ENCODE measurements at regions not wholly inside any gene's neighbourhood (a gene's known extent, or its start where the extent isn't known, plus 50 kb on each side); places are given as distances from the start of the nearest gene placed in this dataset.
"Not testable (repeated sequence)": the region's sequence is repeated elsewhere in the genome, so short reads cannot be mapped to it uniquely, and the experiment has no call there.

DNA sequence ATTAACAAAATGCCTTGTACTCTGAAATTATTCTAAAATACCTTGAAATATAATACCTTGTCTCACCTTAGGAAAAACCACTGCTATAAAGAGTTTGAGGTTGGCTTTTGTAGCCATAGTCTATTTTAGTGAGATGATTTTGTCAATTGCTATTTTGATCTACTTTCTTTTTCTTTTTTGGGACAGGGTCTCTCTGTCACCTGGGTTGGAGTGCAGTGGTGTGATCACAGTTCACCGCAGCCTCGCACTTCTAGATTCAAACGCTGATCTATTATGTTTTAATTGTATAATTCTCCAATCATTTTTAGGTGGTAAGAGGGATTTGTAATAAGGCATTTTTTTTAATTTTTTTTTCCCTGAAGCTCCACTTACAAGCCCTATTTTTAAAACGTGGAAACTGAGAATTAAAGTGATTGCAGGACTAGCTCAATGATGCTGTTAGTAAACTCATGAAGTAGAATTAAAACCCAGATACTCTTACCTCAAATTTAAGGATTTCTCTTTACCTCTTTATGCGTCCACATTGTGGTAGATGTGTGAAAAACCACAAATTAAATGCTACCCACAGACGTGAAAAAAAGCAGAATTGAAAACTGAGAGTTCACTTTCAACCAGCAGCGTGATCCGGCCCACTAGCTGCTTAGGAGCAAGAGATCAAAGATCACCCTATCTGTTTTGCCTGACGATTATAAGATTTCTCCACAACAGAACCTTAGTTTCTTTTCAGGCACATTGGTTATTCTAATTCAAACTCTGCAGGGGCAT, 384.2 kb downstream of the CGGBP1 start:
- TF ChIP-seq, protein P1, sequence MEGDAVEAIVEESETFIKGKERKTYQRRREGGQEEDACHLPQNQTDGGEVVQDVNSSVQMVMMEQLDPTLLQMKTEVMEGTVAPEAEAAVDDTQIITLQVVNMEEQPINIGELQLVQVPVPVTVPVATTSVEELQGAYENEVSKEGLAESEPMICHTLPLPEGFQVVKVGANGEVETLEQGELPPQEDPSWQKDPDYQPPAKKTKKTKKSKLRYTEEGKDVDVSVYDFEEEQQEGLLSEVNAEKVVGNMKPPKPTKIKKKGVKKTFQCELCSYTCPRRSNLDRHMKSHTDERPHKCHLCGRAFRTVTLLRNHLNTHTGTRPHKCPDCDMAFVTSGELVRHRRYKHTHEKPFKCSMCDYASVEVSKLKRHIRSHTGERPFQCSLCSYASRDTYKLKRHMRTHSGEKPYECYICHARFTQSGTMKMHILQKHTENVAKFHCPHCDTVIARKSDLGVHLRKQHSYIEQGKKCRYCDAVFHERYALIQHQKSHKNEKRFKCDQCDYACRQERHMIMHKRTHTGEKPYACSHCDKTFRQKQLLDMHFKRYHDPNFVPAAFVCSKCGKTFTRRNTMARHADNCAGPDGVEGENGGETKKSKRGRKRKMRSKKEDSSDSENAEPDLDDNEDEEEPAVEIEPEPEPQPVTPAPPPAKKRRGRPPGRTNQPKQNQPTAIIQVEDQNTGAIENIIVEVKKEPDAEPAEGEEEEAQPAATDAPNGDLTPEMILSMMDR (IDR thresholded peaks at IDR 0.05; ENCODE audit: insufficient read depth, low read length, poor library complexity, severe bottlenecking) = no peak
- no peak for DNase-seq (ENCODE audit: low read depth)
- Histone ChIP-seq H3K4me3 (ENCODE audit: low read depth, low read length) (no peak overlapping the region), H3K27me3 (ENCODE audit: control insufficient read depth, insufficient read depth, low read length) (no peaks in the 10 kb centered on the region), H3K36me3 (ENCODE audit: control insufficient read depth, insufficient read depth, low read length) (no peaks in the 10 kb centered on the region)

DNA sequence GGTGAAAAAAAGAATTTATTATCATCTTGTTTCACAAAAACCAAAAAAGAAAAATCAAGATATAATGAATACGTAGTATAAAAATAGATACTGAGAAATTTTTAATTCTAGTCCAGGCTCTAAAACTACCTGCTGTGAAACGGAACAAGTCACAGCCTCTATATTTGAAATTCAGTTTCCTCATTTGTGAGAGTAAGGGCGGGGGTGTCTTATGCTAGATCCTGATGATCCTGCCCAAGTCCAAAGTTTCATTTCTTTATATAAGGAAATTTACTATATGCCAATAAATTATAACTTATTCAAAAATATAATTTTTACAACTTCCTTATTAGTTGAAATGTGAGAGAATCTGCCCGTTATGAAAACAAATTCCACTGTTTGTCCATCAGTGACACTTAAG, 385.7 kb downstream of the CGGBP1 start:
- Histone ChIP-seq H3K36me3 (ENCODE audit: control insufficient read depth, insufficient read depth, low read length) (no peaks in the 10 kb centered on the region), H3K4me3 (ENCODE audit: low read depth, low read length) (no peak overlapping the region), H3K27me3 (ENCODE audit: control insufficient read depth, insufficient read depth, low read length) (no peaks in the 10 kb centered on the region)
- TF ChIP-seq, protein P1 (IDR thresholded peaks at IDR 0.05; ENCODE audit: insufficient read depth, low read length, poor library complexity, severe bottlenecking) = no peak
- no peak for DNase-seq (ENCODE audit: low read depth)

DNA sequence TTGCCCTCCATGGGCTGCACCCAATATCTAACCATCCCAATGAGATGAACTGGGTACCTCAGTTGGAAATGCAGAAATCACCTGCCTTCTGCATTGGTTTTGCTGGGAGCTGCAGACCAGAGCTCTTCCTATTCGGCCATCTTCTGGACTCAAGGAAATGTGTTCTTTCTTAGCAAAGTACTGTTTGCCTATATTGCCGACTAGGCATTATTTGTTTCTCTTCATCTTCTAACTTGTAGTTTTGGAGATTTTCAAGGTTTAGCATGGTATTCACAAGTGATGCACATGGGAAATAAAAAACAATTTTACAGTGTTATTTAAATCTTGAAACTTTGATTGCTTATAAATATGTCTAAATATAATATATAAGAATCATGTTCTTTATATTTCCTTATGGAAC, 377.8 kb upstream of the POU1F1 start:
- TF ChIP-seq, protein P1 (IDR thresholded peaks at IDR 0.05; ENCODE audit: insufficient read depth, low read length, poor library complexity, severe bottlenecking) = no peak
- Histone ChIP-seq H3K4me3 (ENCODE audit: low read depth, low read length) (no peak overlapping the region), H3K27me3 (ENCODE audit: control insufficient read depth, insufficient read depth, low read length) (no peaks in the 10 kb centered on the region), H3K36me3 (ENCODE audit: control insufficient read depth, insufficient read depth, low read length) (no peaks in the 10 kb centered on the region)
- no peak for DNase-seq (ENCODE audit: low read depth)

DNA sequence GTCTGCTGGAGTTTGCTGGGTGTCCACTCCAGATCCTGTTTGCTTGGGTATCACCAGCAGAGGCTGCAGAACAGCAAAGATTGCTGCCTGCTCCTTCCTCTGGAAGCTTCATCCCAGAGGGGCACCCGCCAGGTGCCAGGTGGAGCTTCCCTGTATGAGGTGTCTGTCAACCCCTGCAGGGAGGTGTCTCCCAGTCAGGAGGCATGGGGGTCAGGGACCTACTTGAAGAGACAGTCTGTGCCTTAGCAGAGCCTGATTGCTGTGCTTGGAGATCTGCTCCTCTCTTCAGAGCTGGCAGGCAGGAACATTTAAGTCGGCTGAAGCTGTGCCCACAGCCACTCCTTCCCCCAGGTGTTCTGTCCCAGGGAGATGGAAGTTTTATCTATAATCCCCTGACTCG, 376.8 kb upstream of the POU1F1 start:
- DNase-seq (ENCODE audit: low read depth); H3K27me3 ChIP-seq (ENCODE audit: control insufficient read depth, insufficient read depth, low read length); H3K4me3 ChIP-seq (ENCODE audit: low read depth, low read length); H3K36me3 ChIP-seq (ENCODE audit: control insufficient read depth, insufficient read depth, low read length): not testable (repeated sequence)

DNA sequence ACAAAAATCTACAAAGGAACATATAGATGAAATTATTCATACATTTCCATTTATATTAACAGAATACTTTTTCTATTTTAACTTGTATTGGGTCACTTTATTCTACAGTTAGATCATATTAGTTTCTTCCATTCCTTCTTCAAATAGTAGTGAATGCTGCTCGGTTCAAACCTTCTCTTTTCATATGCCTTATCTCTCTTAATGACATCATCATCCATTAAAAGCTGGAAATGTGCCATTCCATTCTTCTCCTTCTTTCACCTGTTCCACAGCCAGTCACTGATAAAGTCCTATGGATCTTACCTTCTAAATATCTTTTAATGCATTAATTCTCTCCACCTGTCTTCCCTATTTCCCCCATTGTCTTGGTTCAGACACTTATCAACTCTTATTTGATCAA, 358.0 kb upstream of the POU1F1 start:
- no peak overlapping the region for H3K4me3 ChIP-seq (ENCODE audit: low read depth, low read length)
- H3K36me3 ChIP-seq (ENCODE audit: control insufficient read depth, insufficient read depth, low read length) = no peaks in the 10 kb centered on the region
- DNase-seq (ENCODE audit: low read depth) = no peak
- TF ChIP-seq, protein P1 (IDR thresholded peaks at IDR 0.05; ENCODE audit: insufficient read depth, low read length, poor library complexity, severe bottlenecking) = no peak
- H3K27me3 ChIP-seq (ENCODE audit: control insufficient read depth, insufficient read depth, low read length) = no peaks in the 10 kb centered on the region

DNA sequence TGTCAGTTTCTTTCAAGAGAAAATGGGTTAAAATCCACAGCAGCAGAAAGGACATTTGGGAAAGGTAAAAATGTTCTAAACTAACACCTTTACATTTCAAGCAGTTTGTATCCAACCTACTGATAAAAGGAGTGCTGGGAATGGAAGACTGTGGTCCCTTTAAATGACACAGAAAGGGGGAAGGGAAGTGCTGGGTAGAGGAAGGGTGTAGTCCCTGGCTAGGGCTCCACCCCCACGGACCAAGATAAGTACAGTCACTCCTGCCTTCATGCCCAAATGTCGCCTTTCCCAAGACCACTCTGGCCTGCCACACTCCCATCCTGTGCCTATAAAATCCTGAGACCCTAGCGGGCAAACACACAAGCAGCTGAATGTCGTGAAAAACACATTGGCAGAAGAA, 350.9 kb upstream of the POU1F1 start:
- TF ChIP-seq, protein P1 (IDR thresholded peaks at IDR 0.05; ENCODE audit: insufficient read depth, low read length, poor library complexity, severe bottlenecking) = no peak
- no peak for DNase-seq (ENCODE audit: low read depth)
- no peaks in the 10 kb centered on the region for H3K27me3 ChIP-seq (ENCODE audit: control insufficient read depth, insufficient read depth, low read length)
- no peak overlapping the region for H3K4me3 ChIP-seq (ENCODE audit: low read depth, low read length)
- H3K36me3 ChIP-seq (ENCODE audit: control insufficient read depth, insufficient read depth, low read length) = no peaks in the 10 kb centered on the region

Data from kidney epithelial cell (primary cell).